HS-27A (cell line): ENCODE measurements at regions not wholly inside any gene's neighbourhood (a gene's known extent, or its start where the extent isn't known, plus 50 kb on each side); places are given as distances from the start of the nearest gene placed in this dataset.

Experiments
- DNase-seq: peaks from one replicate; pipeline ENCODE4 v3.0.0-alpha.2; 2012; ENCODE audit warnings: low read depth, missing footprints

DNA sequence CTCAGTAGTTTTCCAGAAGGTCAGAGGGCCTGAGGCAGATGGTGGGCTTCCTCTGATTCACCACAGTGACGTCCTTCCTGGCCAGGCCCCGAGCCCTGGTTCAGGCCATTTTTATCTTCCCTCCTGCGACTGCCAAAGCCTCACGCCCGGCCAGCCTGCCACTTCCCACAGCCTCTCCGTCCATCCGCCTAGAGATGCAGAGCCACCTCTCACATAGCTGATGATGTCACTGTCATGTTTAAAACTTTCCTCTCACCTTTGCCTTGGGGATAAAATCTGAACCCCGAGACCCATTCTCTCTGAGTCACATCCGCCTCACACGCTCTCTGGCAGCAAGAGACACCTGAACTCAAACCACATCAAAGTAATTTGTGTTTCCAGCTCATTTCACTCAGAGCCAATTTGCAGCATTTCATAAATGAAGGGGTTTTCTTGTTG is 175.3 kb downstream of the QDPR start:
- DNase-seq: no peak

DNA sequence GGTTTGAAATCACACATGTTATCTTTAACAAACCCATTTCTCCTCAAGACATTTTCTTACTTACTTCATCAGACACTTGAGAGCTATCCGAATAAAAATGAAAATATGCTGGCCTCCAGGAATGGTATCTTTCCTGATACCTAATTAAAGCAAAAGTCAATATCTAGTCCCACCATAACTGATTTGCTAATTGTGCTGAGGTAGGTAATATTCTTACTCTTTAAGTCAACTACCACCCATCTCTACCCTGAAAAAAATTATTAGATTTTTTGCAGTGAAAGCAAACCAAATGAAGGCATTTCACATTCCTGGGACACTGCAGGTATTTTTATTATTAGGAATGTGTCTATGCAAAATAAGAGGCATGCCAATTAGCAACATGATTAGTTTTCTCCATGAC is 175.8 kb downstream of the QDPR start:
- DNase-seq: no peak

DNA sequence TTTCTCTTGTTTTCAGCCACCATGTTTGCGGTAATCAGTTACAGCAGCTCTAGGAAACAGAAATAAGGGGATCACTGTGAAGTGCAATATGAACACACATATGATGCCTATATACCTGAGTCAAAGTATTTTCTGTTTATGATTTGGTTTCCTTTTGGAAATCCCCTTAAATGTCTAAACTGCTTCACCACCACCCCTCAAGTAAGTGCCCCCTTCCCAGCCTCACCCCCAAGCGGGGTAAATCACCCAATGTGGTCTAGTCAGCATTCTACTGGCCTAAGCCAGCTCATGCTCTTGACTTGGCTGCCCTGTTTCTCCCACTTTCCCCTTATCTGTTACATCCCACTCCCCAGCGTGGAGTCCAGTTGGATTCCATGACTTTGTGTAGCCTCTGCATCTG is 176.5 kb downstream of the QDPR start:
- no peak for DNase-seq

DNA sequence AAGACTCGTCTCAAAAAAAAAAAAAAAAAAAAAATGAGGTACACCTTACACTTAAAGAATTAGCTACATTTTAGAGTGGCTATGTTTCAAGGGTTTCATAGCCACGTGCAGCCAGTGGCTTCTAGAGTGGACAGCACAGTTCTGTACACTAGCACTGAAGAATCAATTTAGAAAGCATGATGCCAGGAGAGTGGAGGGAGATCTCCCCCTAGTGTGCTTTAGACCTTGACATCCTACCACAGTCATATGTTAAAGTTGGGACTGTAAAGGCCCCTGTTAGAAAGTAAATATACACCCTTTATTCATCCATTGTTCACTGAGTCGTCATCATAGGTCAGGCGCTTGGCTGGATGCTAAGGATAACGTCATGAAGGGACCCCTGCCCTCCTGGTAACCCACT is 179.4 kb downstream of the QDPR start:
- no peak for DNase-seq

DNA sequence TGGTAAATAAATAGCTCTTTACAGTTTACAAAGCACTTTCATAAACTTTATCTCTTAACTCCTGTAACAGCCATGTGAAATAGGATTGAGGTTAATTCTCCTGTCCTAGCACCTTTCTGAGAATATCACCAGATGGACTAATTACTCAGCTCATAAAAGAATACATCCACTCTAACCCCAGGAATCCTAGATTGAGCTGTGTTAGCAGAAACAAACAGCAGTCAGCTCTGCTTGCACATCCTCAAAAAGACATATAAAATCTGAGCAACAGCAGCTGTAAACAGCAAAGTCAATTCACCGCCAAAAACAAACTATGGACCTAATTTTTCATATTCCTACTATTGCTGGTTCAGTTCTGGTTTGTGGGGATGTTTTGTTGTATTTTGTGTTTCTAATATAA is 182.8 kb downstream of the QDPR start:
- no peak for DNase-seq

DNA sequence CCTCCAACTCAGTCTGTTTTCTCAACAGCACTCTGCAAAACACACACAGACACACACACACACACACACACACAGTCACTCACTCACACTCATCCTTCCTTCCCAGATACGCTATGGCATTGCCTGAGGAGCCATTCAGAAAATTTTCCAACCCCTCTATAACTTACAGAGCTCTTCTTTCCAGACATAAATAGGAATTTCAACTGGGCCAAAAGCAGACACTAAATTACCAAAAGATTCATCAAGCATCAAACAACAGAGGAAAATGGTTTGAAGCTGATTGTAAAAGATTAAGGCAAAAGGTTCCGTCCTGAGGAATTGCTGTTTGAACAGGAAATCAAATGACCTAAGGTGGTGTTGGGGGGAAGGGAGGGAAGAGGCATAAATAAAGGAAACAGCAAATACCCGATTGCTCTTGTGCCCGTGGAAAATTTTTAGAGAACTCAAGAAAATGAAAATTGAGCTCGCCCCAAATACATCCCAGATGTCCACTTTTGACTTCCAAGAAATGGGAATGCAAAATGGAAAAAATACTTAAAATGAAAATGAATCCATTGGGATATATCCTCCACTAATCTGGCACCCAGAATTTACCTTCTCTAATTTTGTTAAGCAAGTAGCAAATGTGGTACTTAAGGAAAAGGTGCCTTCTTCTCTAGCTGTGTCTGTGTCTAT is 183.6 kb downstream of the QDPR start:
- DNase-seq: no peak

DNA sequence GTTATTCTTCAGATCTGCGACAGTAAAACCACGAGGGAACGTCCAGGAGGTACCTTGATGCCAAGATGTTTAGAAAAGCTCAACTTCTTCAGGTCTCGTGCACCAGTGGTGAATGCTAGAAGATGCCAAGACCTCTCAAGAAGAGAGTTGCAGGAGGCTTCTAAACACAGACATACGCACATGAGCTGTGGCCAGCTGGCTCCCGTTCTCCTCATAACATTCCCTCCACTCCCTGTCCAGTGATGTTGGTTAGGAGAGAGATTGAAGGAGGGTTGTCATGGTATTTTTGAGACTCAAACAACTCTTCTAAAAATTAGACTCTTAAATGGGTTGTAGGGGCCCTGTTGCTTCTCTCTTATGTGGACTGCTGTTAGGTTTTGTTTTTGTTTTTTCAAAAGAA is 184.3 kb downstream of the QDPR start:
- no peak for DNase-seq

DNA sequence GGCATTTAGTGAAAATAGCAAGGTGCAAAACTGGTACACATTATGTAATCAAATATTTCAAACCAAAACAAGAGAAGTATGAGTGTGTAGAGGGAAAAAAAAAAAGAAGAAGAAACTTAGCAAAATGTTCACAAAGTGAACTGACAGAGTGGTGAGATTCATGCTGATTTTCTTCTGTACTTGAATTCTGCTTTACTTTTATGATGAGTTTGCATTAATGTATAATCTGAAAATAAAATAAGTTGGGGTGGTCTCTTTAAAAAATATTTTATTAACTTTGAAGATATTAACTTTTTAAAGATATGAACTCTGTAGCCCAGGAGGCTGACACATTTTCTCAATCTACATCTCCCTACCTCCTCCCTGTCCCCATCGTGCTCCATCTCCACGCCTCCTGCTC is 185.1 kb downstream of the QDPR start:
- DNase-seq: no peak

DNA sequence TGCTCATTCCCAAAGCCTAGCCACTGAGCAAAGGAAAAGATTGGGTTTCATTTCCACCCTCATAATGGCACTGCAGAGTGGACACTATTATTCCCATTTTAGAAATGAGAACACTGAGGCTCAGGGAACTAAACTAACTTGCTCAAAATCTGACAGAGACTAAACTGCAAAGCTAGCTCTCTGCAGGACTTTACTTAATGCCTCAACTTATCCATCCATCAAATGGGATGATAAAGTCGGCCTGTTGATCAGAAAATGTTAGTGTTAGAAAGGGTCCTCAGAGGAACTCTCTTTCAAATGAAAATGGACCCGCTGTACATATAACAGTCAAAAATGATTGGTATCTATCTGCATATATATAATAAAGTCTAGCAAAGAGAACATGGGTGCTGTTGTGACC is 186.8 kb downstream of the QDPR start:
- no peak for DNase-seq

DNA sequence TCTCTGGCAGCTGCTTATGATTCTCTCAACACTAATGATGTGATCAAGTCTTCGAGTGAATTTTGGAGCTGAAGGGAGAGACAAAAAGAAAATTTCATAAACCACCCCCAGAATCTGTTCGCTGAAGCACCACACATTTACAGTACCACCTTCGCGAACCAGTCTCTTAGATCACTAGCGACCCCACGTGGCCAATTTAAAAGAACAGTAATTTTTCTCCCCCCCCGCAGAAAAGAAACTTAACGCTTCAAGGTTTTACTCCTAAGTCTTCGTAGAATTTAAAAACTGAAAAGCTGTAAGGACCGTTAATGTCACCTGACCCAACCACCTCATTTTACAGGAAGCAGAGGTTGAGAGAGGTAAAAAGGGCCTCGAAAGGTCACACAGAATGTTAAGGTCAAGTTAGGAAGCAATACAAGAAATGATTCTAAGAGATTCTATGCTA is 187.5 kb downstream of the QDPR start:
- peak; percentile 34 for DNase-seq

DNA sequence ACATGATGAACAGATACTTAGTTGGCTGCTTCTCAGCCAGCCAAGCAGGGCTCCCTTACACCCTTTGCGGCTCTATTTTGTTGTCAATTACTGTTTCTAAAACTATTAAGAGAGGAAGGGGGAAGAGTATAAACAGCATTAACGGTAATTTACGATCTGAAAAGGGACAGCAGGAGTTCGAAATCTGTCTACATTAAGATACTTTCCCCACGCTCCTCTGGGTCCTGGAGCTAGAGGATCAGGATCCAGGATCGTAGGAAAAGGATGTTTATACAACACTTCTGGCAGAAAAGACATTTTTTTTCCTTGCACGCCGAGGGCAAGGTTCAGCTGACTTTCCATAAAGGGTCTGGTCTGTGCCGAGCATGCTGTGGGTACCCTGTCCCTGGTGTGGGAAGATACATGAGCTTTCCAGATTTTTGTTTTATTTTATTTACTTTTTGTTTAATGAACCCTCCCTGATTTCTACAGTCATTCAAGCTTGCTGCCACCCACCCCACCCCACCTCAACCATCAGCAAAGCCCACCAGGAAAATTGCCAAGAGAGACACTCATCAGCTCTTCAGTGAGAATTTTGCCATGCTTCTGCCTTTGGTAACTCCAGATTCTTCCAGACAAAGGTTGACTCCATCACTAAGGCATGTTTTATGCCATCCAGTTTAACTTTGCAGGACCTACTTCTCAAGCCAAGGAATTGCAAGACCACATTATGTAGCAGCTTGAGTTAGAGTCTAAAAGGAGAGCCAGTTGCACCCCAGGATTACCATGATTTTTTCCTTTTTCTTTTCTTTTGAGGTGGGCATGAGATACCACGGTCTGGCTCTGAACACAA is 188.1 kb downstream of the QDPR start:
- no peak for DNase-seq

DNA sequence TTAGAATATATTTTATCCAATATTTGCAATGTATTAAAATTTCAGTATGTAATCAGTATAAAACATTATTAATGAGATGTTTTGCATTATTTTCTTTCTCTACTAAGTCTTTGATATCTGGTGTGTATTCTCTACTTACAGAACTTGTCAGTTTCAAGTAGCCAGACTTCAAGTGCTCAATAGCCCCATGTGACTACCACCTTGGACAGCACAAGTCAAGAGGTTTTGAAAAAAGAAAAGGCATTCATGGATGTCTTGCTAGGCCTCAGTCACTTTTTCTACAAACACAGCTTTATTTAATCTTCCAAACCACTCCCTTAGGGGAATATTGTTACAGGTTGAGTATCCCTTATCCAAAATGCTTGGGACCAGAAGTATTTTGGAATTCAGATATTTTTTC is 189.4 kb downstream of the QDPR start:
- no peak for DNase-seq

DNA sequence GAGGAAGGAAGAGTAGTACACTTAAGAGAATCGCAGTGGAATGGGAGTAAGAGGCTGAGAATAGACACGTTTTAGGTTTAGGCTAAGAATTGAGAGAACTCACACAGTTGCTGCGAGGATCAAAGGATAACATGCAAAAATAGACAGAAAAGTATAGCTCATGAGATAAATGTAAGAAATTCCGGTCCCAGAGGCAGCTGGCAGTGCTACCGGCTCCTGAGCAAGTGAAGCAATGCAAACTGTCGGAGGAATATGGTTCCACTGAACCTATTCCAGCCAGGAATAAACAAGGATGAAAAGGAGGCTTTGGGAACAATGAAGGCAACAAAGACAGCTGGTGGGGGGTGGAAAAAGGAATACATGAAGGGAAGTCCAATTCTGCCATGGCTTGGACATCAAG is 191.8 kb downstream of the QDPR start:
- no peak for DNase-seq

DNA sequence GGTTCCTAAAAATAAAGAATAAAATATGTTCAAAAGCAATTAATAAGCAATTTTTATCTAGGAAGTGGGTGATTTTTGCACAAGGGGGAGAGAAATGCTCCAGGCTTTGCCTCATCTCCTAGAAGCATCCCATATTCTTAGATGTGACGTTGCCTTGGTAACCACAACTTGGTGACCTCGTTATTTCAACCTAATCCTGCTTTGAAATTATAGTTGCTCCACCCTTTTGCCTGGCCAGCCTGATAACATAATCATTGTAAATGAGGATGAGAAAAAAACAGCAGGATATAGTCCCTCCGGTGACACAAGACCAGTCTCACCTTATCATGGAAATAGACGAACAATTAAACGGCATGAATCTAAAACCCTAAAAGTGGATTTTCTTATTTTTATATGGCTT is 194.4 kb downstream of the QDPR start:
- no peak for DNase-seq

DNA sequence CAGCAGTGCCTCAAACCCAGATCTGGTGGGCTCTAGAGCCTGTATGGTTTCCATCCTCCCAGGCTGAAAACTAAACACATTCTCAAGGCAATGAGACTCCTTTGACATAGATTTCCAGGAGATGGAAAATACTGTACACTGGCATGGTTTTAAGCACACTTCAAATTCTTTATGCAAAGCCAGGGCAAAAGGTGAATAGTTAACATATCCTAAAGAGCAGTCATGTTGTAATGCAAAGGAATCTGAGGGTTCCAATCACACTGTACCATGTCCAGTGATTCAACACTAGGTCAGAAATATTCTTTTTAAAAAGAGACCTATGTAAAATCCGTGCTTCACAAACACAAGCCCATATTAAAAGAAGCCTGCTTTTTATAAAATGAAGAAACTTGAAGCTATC is 195.3 kb downstream of the QDPR start:
- DNase-seq: peak; percentile 40

DNA sequence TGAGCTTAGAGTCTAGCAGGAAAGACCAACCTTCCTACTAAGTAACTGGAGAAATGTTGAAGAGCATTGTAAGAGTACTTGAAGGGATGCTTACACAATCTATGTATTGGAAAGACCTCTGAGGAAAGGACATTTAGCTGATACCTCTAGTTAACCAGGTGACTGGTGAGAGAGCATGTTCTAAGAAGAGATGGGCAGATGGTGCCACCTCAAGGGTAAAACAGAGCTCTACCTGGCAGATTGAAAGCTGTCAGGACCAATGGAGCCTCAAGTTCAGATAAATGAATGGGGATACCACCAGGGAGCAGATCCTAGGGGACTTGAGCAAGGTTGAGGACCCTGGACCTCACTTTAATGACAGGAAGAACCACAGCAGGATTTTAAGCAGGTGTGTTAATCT is 196.4 kb downstream of the QDPR start:
- DNase-seq: no peak

DNA sequence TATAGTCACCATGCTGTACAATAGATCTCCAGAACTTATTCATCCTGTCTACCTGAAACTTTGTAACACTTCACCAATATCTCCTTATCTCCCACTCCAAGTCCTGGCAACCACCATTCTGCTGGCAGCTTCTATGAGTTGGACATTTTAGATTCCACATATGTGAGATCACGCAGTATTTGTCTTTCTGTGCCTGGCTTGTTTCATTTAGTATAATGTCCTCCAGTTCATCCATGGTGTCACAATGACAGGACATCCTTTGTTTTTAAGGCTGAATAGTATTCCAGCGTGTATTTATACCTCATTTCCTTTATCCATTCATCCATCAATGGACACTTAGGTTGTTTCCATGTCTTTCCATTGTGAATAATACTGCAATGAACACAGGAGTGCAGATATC is 198.7 kb downstream of the QDPR start:
- DNase-seq: no peak

DNA sequence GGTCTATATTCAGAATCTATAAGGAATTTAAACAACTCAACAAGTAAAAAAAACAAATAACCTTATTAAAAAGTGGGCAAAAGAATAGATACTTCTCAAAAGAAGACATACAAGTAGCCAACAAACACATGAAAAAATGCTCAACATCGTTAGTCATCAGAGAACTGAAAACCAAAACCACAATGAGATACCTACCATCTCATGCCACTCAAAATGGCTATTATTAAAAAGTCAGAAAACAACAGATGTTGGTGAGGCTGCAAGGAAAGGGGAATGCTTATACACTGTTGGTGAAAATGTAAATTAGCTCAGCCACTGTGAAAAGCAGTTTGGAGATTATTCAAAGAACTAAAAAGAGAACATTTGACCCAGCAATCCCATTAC is 201.6 kb downstream of the QDPR start:
- peak; percentile 29 for DNase-seq

DNA sequence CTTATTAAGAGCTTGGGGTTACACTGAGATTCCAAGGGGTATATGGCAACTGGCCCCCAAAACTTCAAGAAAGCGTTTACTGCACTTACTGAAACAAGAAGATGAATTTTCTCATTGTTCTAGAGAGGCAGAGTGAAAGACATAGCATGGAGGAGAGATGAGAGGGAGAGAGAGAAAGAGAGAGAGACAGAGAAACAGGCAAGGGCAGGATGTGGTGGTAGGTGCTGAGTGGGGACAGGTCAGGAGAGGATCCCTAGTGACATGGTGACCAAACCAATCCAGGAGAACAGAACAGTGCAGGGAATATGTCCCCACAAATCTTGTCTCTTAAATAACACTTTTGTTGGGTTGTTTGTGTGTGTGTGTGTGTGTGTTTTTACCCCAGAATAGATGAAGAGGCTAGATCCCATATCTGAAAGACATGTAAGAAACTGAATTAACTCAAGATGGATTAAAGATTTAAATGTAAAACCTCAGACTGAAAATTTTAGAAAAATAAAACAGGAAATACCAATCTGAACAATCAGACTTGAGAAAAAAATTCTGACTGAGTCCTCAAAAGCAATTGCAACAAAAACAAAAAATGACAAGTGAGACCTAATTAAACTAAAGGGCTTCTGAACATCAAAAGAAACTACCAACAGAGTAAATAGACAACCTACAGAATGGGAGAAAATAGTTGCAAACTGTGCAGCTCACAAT is 202.2 kb downstream of the QDPR start:
- DNase-seq: peak; percentile 12

DNA sequence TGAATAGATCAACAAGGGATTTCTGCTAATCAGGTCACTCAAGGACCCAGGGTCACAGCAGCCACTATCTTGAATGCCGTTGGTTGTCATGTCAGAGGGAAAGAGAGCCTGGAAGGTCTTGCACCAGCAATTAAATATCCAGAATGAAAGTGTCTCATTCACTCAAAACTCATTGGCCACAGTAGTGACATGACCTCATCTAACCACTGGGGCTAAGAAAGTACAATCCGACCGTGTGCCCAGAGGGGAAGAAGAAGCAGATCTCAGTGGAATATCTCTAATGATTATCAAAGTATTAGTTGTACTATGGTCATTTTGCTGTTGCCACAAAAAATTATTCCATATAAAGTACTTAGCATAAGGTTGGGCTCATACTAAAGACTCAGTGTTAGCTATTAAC is 210.0 kb downstream of the QDPR start:
- no peak for DNase-seq

DNA sequence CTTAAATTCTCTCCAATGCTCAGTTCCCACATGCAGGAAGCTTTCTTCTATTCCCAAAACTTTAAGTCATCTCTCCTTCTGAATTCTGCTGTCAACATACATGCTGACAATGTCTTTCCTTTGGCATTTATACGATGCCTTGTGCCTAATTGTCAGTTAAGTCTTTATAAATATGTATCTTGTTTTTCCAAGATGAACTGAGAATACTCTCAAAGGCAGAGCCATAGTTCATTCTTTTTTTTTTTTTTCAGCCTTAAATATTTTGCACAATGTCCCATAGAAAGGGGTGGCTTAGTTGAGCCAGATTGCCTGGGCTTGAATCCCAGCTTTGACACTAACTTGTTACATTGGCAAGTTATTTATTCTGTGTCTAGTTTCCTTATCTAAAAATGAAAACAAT is 210.6 kb downstream of the QDPR start:
- no peak for DNase-seq

DNA sequence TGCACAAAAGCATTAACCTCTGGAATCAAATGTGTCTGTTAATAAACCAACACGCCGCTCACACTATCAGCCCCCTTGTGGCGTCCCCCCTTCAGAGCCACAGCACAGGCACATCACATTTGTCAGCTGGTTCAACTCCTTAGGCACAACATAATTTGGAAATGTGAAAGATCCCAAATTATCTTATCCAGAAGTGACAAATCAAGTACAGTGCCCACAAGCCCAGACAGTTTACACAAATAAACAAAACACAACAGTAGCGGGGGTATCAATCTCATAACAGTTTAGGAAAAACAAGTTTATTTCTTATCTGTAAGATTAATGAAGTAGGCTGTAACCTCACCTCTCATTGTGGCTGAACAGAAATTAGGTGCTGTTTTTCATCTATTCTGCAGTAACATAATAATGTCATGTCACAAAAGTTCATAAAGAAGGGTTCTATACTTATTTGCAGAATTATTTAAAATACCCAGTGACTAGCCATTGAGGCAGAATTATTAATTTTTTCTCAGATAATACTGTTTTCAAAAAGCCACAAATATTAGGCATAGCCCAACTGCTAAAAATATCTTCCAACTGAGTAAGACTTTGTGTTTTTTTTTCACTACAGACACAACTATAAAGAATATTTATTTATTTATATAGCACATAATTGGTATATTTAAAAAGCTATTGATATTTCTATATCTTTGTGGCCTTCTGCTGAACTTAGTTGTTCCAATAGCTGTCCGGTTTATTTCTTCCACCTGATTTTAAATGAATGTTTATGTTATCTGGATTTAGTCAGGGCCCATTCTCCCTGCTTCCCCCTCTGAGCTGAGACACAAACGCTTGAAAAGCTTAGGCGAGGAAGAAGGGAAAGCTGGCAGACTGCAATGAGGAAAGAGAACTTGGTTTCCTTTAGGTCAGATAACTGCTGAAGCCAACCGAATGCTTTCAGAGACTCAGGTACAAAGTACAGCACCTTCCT is 214.7 kb downstream of the QDPR start:
- DNase-seq: no peak
